ENCODE measurements at regions not wholly inside any gene's neighbourhood (a gene's known extent, or its start where the extent isn't known, plus 50 kb on each side); places are given as distances from the start of the nearest gene placed in this dataset.

GRCh38 chr2:144859716-144860115 is 339.8 kb upstream of the ZEB2 start:
- no peak for TF ChIP-seq CTCF (IDR thresholded peaks at IDR 0.05)
- TF ChIP-seq POLR2A (IDR thresholded peaks at IDR 0.05): no peak
- TF ChIP-seq EP300 (IDR thresholded peaks at IDR 0.05): no peak
